Lower leg skin (tissue), 4 donors: ENCODE measurements at regions not wholly inside any gene's neighbourhood (a gene's known extent, or its start where the extent isn't known, plus 50 kb on each side); places are given as distances from the start of the nearest gene placed in this dataset.

Experiments
- DNase-seq, 2 donors: peaks; one replicate each; pipeline ENCODE4 v3.0.0-alpha.2; 2019; ENCODE audit warnings: low spot score in 2 of 2
- H3K4me3 ChIP-seq: fragments of 200-600 bp; sonication (generic); 2 replicates; pipeline ENCODE4 v1.5.1; 2017; ENCODE audit warnings: mild to moderate bottlenecking, low read depth; ENCODE audit not compliant: poor library complexity, severe bottlenecking
- CTCF ChIP-seq, 3 donors: fragments of 450-650 bp; IDR thresholded peaks; one replicate each; pipeline ENCODE4 v1.5.1; 2016; ENCODE audit warnings: antibody characterized with exemption in 3 of 3, mild to moderate bottlenecking in 3 of 3, moderate library complexity in 2 of 3
- POLR2A ChIP-seq, 2 donors: fragments of 450-650 bp; IDR thresholded peaks; one replicate each; pipeline ENCODE4 v1.6.1; 2016 to 2017; ENCODE audit warnings: antibody characterized with exemption in 2 of 2, mild to moderate bottlenecking in 1 of 2, moderate library complexity in 1 of 2
- WGBS, 2 donors: methylation state at CpG; one replicate each; pipeline ENCODE4 v1.1.5; 2018; 5-methylcytosine and 5-hydroxymethylcytosine counted together
- intact Hi-C: fragments of 100-400 bp; cut with DNase I; formaldehyde crosslinking; loops from one replicate; pipeline ENCODE4 v1.15.0; 2023; ENCODE audit warnings: low total_unique reads

- TF ChIP-seq CTCF (IDR thresholded peaks at IDR 0.05) (no peak), POLR2A (IDR thresholded peaks at IDR 0.05) (no peak)
- no peak overlapping the region for H3K4me3 ChIP-seq
- DNase-seq, result peak in 1 of 2 donors; percentile 57
- intact Hi-C loops, result no loop called here
- WGBS, 2 donors, result 86 to 92% methylated on average over 8 of the region's 8 CpGs
These were observed 317.4 kb upstream of the TNRC6C start for GRCh38 chr17:77640916-77641605.

- H3K4me3 ChIP-seq, result no peak overlapping the region
- DNase-seq, result no peak
- 81 to 86% methylated on average over 4 of the region's 4 CpGs for WGBS, 2 donors
- intact Hi-C loops, result no loop called here
- TF ChIP-seq CTCF (IDR thresholded peaks at IDR 0.05) (no peak), POLR2A (IDR thresholded peaks at IDR 0.05) (no peak)
These were observed 316.8 kb upstream of the TNRC6C start for GRCh38 chr17:77641718-77642117.

GRCh38 chr17:77644181-77645071, 314.1 kb upstream of the TNRC6C start:
- DNase-seq, result peak in 1 of 2 donors; percentile 75
- no peak overlapping the region for H3K4me3 ChIP-seq
- TF ChIP-seq CTCF (IDR thresholded peaks at IDR 0.05) (no peak), POLR2A (IDR thresholded peaks at IDR 0.05) (no peak)
- 73 to 83% methylated on average over 15 of the region's 15 CpGs for WGBS, 2 donors
- intact Hi-C loops, result no loop called here

- no peak overlapping the region for H3K4me3 ChIP-seq
- 48% methylated on average over 27 to 28 of the region's 28 CpGs for WGBS, 2 donors
- TF ChIP-seq CTCF (IDR thresholded peaks at IDR 0.05), result no peak
- TF ChIP-seq POLR2A (IDR thresholded peaks at IDR 0.05), result no peak
- intact Hi-C loops, result no loop called here
- DNase-seq, result peak in 1 of 2 donors; percentile 76
These were observed 313.1 kb upstream of the TNRC6C start for GRCh38 chr17:77645072-77646045.

DNA sequence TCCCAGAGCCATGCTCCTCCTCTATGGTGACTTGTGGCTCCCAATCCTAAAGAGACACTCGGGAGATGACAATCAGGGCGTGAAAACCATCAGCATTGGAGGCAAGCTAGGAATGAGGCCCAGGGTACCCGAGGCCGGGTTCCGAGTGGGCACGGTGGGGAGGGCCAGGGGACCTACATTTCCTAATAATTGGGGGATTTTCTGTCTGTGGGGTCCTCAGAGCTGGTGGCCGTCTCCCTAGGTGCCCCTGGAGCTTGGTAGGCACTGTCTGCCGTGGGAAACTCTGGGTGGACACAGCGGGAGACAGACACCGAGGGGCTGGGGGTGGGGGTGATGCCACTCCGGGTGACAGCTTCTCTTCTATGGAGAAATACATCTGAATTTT, 312.5 kb upstream of the TNRC6C start:
- no peak overlapping the region for H3K4me3 ChIP-seq
- intact Hi-C loops, result no loop called here
- DNase-seq, result peak in 1 of 2 donors; percentile 49
- TF ChIP-seq CTCF (IDR thresholded peaks at IDR 0.05), result no peak
- TF ChIP-seq POLR2A (IDR thresholded peaks at IDR 0.05), result no peak
- WGBS, 2 donors, result 75 to 86% methylated on average over 11 of the region's 11 CpGs
